K562 (cell line): ENCODE measurements at regions not wholly inside any gene's neighbourhood (a gene's known extent, or its start where the extent isn't known, plus 50 kb on each side); places are given as distances from the start of the nearest gene placed in this dataset.

Experiments
- ATAC-seq: fragments of 200-7000 bp; cut with Tn5 transposase; 3 replicates; pipeline ENCODE4 v1.9.1; 2020; ENCODE audit warnings: moderate library complexity
- BruUV-seq: library from RNA; stranded (reverse); fragments of 400-500 nt; replicated peaks from 2 replicates; lab custom pipeline; 2021; lab: Mats Ljungman, UMichigan
- CTCF ChIA-PET: fragments of 300-600 bp; formaldehyde crosslinking; extraction: SDS; loops from one replicate; lab custom pipeline; 2021; ENCODE audit warnings: low intra/inter-chr PET ratio; lab: Yijun Ruan, JAX
- POLR2A ChIA-PET: fragments of 300-600, 350-650 bp; sonication (Branson Sonifier 250); formaldehyde crosslinking; extraction: SDS; loops from one replicate; lab custom pipeline; 2021; ENCODE audit warnings: antibody characterized with exemption, inconsistent platforms; lab: Yijun Ruan, JAX
- DNase-seq, 4 experiments: peaks; one replicate each; pipeline versions ENCODE4 v3.0.0 to v3.0.0-alpha.2; 2011 to 2018; ENCODE audit warnings: low spot score in 3 of 4, mixed read lengths in 3 of 4; ENCODE audit errors: extremely low read depth in 1 of 4
- FAIRE-seq: peaks from 2 replicates; lab custom pipeline; 2011; peaks lifted over from hg19 to GRCh38; lab: Jason Lieb, UNC
- H2AFZ ChIP-seq: 2 replicates; pipeline ENCODE4 v1.6.0; 2011; ENCODE audit warnings: low read depth, low read length, control low read depth, inconsistent platforms
- H3K27ac ChIP-seq: fragments of 200-600 bp; 3 replicates; pipeline ENCODE4 v1.8.0; 2011; ENCODE audit warnings: low read depth, mild to moderate bottlenecking, control low read depth, inconsistent platforms, low read length, moderate library complexity, mixed read lengths; ENCODE audit errors: extremely low read depth
- H3K27me3 ChIP-seq, 2 experiments: fragments of 300-600 bp in 1 of 2; 2 replicates in 1 of 2; 3 replicates in 1 of 2; pipeline versions ENCODE4 v1.6.0 to v1.8.0; 2011; ENCODE audit warnings: inconsistent platforms in 2 of 2, low read length in 2 of 2, mild to moderate bottlenecking in 1 of 2, mixed read lengths in 1 of 2, moderate library complexity in 1 of 2; ENCODE audit not compliant: control insufficient read depth in 2 of 2, insufficient read depth in 2 of 2
- H3K36me3 ChIP-seq: fragments of 300-600 bp; 3 replicates; pipeline ENCODE4 v1.8.0; 2011; ENCODE audit warnings: mild to moderate bottlenecking, low read length, inconsistent platforms; ENCODE audit not compliant: control insufficient read depth, insufficient read depth
- H3K4me1 ChIP-seq, 2 experiments: fragments of 200-600 bp in 1 of 2; replicated peaks in 1 of 2; 2 replicates in 1 of 2; 3 replicates in 1 of 2; pipeline versions ENCODE4 v1.5.1 to v1.8.0; 2011; ENCODE audit warnings: inconsistent platforms in 2 of 2, low read length in 2 of 2, mild to moderate bottlenecking in 1 of 2, mixed read lengths in 1 of 2, moderate library complexity in 1 of 2; ENCODE audit not compliant: control insufficient read depth in 2 of 2, insufficient read depth in 2 of 2
- H3K4me2 ChIP-seq: 2 replicates; pipeline ENCODE4 v1.6.1; 2011; ENCODE audit warnings: low read length, control low read depth, inconsistent platforms, mixed read lengths; ENCODE audit not compliant: insufficient read depth
- H3K4me3 ChIP-seq: fragments of 200-600 bp; sonication (generic), shearing (Covaris generic); 2 replicates; pipeline ENCODE4 v1.5.1; 2016; ENCODE audit warnings: control low read depth, inconsistent platforms
- H3K79me2 ChIP-seq: fragments of 200-600 bp; 3 replicates; pipeline ENCODE4 v1.8.0; 2011; ENCODE audit warnings: low read length, inconsistent platforms; ENCODE audit not compliant: control insufficient read depth, insufficient read depth
- H3K9ac ChIP-seq, 2 experiments: 2 replicates each; pipeline versions ENCODE4 v1.6.0 to v1.6.1; 2011; ENCODE audit warnings: low read depth in 2 of 2, low read length in 2 of 2, control low read depth in 1 of 2, inconsistent platforms in 1 of 2, mild to moderate bottlenecking in 1 of 2, mixed read lengths in 1 of 2; ENCODE audit not compliant: insufficient read depth in 1 of 2
- H3K9me1 ChIP-seq: one replicate; pipeline ENCODE4 v1.6.0; 2011; ENCODE audit warnings: inconsistent platforms, mild to moderate bottlenecking, low read length, moderate library complexity; ENCODE audit not compliant: control insufficient read depth, insufficient read depth
- H3K9me3 ChIP-seq: replicated peaks from 2 replicates; pipeline ENCODE4 v1.5.1; 2011; ENCODE audit warnings: low read depth, low read length, inconsistent platforms; ENCODE audit not compliant: control insufficient read depth, insufficient read depth
- H4K20me1 ChIP-seq: replicated peaks from 2 replicates; pipeline ENCODE4 v1.6.1; 2011; ENCODE audit warnings: low read length, inconsistent platforms, mixed read lengths; ENCODE audit not compliant: control insufficient read depth, insufficient read depth
- BACH1 ChIP-seq: fragments of 200-800 bp; sonication (Bioruptor generic); IDR thresholded peaks from 2 replicates; pipeline ENCODE4 v1.6.1; 2016; ENCODE audit warnings: missing genetic modification characterization, missing compliant biosample characterization
- ERF ChIP-seq: fragments of 450-650 bp; formaldehyde crosslinking; IDR thresholded peaks from 2 replicates; pipeline ENCODE4 v1.4.0; 2020; ENCODE audit warnings: mild to moderate bottlenecking, mixed read lengths
- HLTF ChIP-seq: fragments of 450-650 bp; IDR thresholded peaks from 2 replicates; pipeline ENCODE4 v1.6.1; 2016
- HMG20A ChIP-seq: fragments of 450-650 bp; formaldehyde crosslinking; conservative IDR thresholded peaks from 2 replicates; pipeline ENCODE4 v1.4.0; 2020; ENCODE audit warnings: mild to moderate bottlenecking, mixed read lengths
- KAT8 ChIP-seq: fragments of 450-650 bp; IDR thresholded peaks from 2 replicates; pipeline ENCODE4 v1.6.1; 2016; ENCODE audit warnings: low read depth, mild to moderate bottlenecking
- KHSRP ChIP-seq: fragments of 450-650 bp; IDR thresholded peaks from 2 replicates; pipeline ENCODE4 v1.6.1; 2017
- MCM3 ChIP-seq: fragments of 450-650 bp; IDR thresholded peaks from 2 replicates; pipeline ENCODE4 v1.6.1; 2016
- NR4A1 ChIP-seq, 2 experiments: fragments of 250-450 bp in 1 of 2; fragments of 450-650 bp in 1 of 2; sonication (Bioruptor Pico) in 1 of 2; IDR thresholded peaks; 2 replicates each; pipeline versions ENCODE4 v1.4.0 to v1.6.1; 2016 to 2020; ENCODE audit warnings: mild to moderate bottlenecking in 2 of 2, missing compliant biosample characterization in 1 of 2, missing genetic modification characterization in 1 of 2, moderate library complexity in 1 of 2
- PTTG1 ChIP-seq: fragments of 450-650 bp; IDR thresholded peaks from 2 replicates; pipeline ENCODE4 v1.6.1; 2016; ENCODE audit warnings: low read depth, mild to moderate bottlenecking, missing genetic modification characterization, missing compliant biosample characterization
- SAP30 ChIP-seq: fragments of 200-600 bp; sonication (generic); IDR thresholded peaks from 2 replicates; pipeline ENCODE4 v1.6.1; 2012; ENCODE audit warnings: borderline replicate concordance, low read depth, mild to moderate bottlenecking, moderate library complexity, low read length, control low read depth, inconsistent platforms; ENCODE audit not compliant: insufficient read depth, poor library complexity, severe bottlenecking
- TCFL5 ChIP-seq: fragments of 250-450 bp; sonication (Bioruptor Pico); conservative IDR thresholded peaks from 2 replicates; pipeline ENCODE4 v1.6.1; 2021; ENCODE audit warnings: mild to moderate bottlenecking, moderate library complexity, matching md5 sums
- ZBTB7A ChIP-seq: IDR thresholded peaks from 2 replicates; pipeline ENCODE4 v1.6.1; 2011; ENCODE audit warnings: low read depth, mild to moderate bottlenecking, low read length, moderate library complexity, borderline replicate concordance; ENCODE audit not compliant: control insufficient read depth
- ZNF561 ChIP-seq: fragments of 450-650 bp; formaldehyde crosslinking; conservative IDR thresholded peaks from 2 replicates; pipeline ENCODE4 v1.4.0; 2020; ENCODE audit warnings: mild to moderate bottlenecking, moderate library complexity
- ZNF668 ChIP-seq: fragments of 250-450 bp; sonication (Bioruptor Pico); IDR thresholded peaks from 2 replicates; pipeline ENCODE4 v1.8.0; 2022; ENCODE audit warnings: mild to moderate bottlenecking, inconsistent platforms
- ZNF696 ChIP-seq: fragments of 250-450 bp; sonication (Bioruptor Pico); conservative IDR thresholded peaks from 2 replicates; pipeline ENCODE4 v1.4.0; 2020; ENCODE audit warnings: mild to moderate bottlenecking, moderate library complexity
- ZSCAN32 ChIP-seq: fragments of 450-650 bp; formaldehyde crosslinking; IDR thresholded peaks from 2 replicates; pipeline ENCODE4 v1.4.0; 2020; ENCODE audit warnings: mild to moderate bottlenecking, moderate library complexity
- WGBS: fragments of 100-300 bp; shearing (Covaris generic); methylation state at CpG from one replicate; pipeline ENCODE4 v1.1.6; 2016; ENCODE audit warnings: low coverage, mixed read lengths; ENCODE audit not compliant: insufficient coverage; ENCODE audit errors: missing lambda C conversion rate; 5-methylcytosine and 5-hydroxymethylcytosine counted together
- in situ Hi-C: fragments of 300-500 bp; cut with MboI; formaldehyde crosslinking; loops from 4 replicates; pipeline ENCODE4 v1.15.0; 2018; ENCODE audit warnings: inconsistent platforms, mixed read lengths
- intact Hi-C: fragments of 100-400 bp; cut with micrococcal nuclease; formaldehyde crosslinking; loops from 2 replicates; pipeline ENCODE4 v1.14.2; 2022
- TF ChIP-seq, protein P1 (sequence below): fragments of 250-450 bp; sonication (Bioruptor Pico); IDR thresholded peaks from 2 replicates; pipeline ENCODE4 v1.9.0; 2021; ENCODE audit warnings: mild to moderate bottlenecking

DNA sequence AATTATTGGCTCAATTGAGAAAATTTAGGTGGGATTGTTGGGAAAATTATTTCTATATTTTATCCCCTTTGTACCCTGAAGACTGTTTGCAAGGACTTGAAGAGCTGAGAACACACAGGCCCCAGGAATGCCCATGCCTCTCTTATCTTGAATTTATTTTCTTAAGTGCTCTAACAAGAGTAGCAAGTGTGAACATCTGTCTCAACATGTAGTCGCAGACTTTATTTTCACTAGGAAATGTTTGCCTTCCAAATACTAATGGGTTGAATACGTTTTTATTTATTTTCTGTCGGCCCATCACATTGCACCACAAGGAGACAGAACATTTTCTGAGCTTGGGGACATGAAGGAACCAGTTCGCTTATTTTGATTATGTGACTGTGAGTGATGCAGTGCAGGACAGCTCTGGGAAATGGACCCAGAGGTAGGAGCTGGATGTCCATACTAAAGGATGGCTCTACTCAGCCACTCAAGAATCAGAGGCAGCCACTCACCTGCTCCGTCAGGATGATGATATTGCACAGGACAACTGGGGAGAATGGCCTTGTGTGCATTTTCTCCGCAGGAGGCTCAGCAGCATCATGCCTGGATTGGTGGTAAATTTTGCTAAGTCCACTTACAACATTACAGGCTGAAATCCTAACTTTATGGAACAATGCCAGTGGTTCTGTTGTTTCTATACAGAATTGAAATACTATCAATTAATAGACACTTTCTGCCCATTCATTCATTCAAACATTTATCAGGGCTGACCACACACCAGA, 332.7 kb downstream of the FGFR2 start:
- Histone ChIP-seq H3K27ac (no peak overlapping the region), H3K9ac (no peak overlapping the region), H3K4me1 (no peaks in the 10 kb centered on the region), H3K4me2 (no peak overlapping the region), H3K79me2 (no peaks in the 10 kb centered on the region), H3K9me1 (no peaks in the 10 kb centered on the region), H2AFZ (no peak overlapping the region), H4K20me1 (no peaks in the 10 kb centered on the region), H3K9me3 (no peaks in the 10 kb centered on the region), H3K36me3 (no peaks in the 10 kb centered on the region)
- no peak for ATAC-seq
- WGBS: 0% methylated on average over 6 of the region's 6 CpGs
- intact Hi-C loops: no loop called here
- POLR2A ChIA-PET: no interaction called here
- CTCF ChIA-PET: no interaction called here
- no TSS peak for BruUV-seq
- DNase-seq: no peak
- FAIRE-seq: no peak
- TF ChIP-seq ZNF696 (no peak), HMG20A (no peak), NR4A1 (CRISPR knock-in tag; IDR thresholded peaks at IDR 0.05) (no peak), NR4A1 (tag; IDR thresholded peaks at IDR 0.05) (no peak), HLTF (no peak), KHSRP (no peak), MCM3 (no peak), ZNF668 (no peak)
- TF ChIP-seq, all 486 proteins: peak for 0
- Histone ChIP-seq H3K27me3 (no peaks in the 10 kb centered on the region), H3K4me3 (no peak overlapping the region)
- in situ Hi-C loops: no loop called here

DNA sequence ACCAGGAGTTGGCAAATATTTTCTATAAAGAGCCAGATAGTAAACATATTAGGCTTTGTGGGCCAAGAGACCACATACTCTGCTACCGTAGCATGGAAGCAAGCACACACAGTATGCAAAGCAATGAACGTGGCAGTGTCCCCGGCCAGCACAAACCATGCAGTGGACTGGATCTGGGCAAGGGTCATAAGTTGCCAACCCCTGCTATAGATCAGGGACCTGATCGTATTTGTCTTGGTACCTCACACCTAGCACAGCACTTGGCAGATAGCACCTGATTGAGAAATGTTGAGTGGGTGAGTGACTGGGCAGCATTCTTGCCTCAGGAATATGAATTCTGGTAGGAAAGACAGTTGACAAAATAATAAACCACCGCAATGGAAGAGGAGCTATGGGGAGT, 331.9 kb downstream of the FGFR2 start:
- Histone ChIP-seq H4K20me1 (no peaks in the 10 kb centered on the region), H3K27ac (no peak overlapping the region), H2AFZ (no peak overlapping the region), H3K9me3 (no peaks in the 10 kb centered on the region), H3K4me3 (no peak overlapping the region), H3K9ac (no peak overlapping the region), H3K27me3 (no peaks in the 10 kb centered on the region), H3K36me3 (no peaks in the 10 kb centered on the region), H3K4me2 (no peak overlapping the region), H3K79me2 (no peaks in the 10 kb centered on the region), H3K9me1 (no peaks in the 10 kb centered on the region), H3K4me1 (no peaks in the 10 kb centered on the region)
- ChIA-PET POLR2A (no interaction called here), CTCF (no interaction called here)
- DNase-seq: no peak
- intact Hi-C loops (no loop called here), in situ Hi-C loops (no loop called here)
- no peak for FAIRE-seq
- WGBS: 0% methylated on average over 4 of the region's 5 CpGs
- ATAC-seq: no peak
- BruUV-seq: no TSS peak
- TF ChIP-seq PTTG1 (tag) (no peak), HLTF (no peak), BACH1 (tag) (no peak), ERF (CRISPR knock-in tag) (no peak), TCFL5 (CRISPR knock-in tag) (no peak), ZBTB7A (no peak), ZSCAN32 (no peak), ZNF561 (CRISPR knock-in tag) (no peak), KAT8 (no peak), SAP30 (no peak)
- TF ChIP-seq, protein P1, sequence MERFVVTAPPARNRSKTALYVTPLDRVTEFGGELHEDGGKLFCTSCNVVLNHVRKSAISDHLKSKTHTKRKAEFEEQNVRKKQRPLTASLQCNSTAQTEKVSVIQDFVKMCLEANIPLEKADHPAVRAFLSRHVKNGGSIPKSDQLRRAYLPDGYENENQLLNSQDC (CRISPR knock-in tag): no peak
